ENCODE measurements at regions not wholly inside any gene's neighbourhood (a gene's known extent, or its start where the extent isn't known, plus 50 kb on each side); places are given as distances from the start of the nearest gene placed in this dataset.
"Not testable (repeated sequence)": the region's sequence is repeated elsewhere in the genome, so short reads cannot be mapped to it uniquely, and the experiment has no call there.

DNA sequence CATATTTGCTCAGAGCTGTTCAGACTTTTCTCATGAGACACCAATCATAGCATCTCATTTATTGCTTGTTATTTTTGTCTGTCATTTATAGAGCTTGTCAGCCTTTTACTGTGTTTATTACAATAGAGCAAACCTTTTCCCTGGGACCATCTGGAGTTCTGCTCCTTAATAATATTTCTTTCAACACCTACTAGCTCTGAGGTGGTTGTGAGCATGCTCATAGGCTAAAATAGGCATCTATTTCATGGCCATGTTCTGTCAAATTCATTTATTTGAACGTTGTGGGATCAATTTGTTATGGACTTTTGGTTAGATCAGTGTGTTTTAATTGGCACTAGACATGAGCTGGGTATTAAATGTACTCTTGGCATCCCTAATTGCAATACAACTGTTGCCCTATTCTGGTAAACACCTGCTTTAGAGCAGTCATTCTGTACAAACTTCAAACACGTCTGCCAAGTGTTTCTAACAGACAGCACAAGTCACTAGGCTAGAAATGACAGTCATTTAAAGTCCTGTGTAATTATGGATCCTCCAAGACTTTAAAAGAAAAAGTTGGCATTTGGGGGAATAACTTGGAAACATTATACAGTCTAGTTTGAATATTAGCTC, 766.3 kb downstream of the ZNF385D start:
- no peaks in the 10 kb centered on the region for H3K36me3 ChIP-seq
- H3K9me3 ChIP-seq (ENCODE audit: low read depth) = no peaks in the 10 kb centered on the region
- H3K27ac ChIP-seq = no peak overlapping the region
- no peak overlapping the region for H3K4me3 ChIP-seq
- no peak for DNase-seq (ENCODE audit: low read depth in 1 of 2, low spot score in 1 of 2)
- no peaks in the 10 kb centered on the region for H3K27me3 ChIP-seq
- TF ChIP-seq, protein P1, sequence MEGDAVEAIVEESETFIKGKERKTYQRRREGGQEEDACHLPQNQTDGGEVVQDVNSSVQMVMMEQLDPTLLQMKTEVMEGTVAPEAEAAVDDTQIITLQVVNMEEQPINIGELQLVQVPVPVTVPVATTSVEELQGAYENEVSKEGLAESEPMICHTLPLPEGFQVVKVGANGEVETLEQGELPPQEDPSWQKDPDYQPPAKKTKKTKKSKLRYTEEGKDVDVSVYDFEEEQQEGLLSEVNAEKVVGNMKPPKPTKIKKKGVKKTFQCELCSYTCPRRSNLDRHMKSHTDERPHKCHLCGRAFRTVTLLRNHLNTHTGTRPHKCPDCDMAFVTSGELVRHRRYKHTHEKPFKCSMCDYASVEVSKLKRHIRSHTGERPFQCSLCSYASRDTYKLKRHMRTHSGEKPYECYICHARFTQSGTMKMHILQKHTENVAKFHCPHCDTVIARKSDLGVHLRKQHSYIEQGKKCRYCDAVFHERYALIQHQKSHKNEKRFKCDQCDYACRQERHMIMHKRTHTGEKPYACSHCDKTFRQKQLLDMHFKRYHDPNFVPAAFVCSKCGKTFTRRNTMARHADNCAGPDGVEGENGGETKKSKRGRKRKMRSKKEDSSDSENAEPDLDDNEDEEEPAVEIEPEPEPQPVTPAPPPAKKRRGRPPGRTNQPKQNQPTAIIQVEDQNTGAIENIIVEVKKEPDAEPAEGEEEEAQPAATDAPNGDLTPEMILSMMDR (IDR thresholded peaks at IDR 0.05; ENCODE audit: low read depth, low read length) = no peak
- H3K4me1 ChIP-seq (ENCODE audit: low read depth) = no peaks in the 10 kb centered on the region

DNA sequence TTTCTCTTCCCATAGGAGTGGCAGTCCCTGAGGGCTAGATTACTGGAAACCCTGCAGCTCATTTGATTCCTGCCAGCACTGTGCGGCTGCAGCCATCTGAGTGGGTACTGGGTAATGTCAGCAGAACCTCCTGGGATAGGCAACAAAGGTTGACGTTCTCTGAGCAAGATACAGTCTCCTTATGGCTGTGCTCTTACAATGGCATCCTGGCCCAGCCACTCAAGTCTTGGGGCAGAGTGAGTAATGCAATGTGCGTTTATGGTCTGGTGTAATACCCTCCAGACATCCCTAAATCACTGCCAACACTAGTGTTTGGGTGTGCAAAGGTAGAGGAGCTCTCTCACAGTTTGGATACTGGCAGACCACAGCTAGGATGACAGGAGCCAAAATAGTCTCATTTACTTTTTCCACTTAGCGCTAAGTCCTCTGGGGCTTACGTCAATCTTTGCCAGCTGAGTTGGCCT, 775.8 kb downstream of the ZNF385D start:
- H3K36me3 ChIP-seq = no peaks in the 10 kb centered on the region
- no peak for DNase-seq (ENCODE audit: low read depth in 1 of 2, low spot score in 1 of 2)
- no peaks in the 10 kb centered on the region for H3K27me3 ChIP-seq
- no peaks in the 10 kb centered on the region for H3K9me3 ChIP-seq (ENCODE audit: low read depth)
- H3K27ac ChIP-seq = no peak overlapping the region
- H3K4me3 ChIP-seq = no peak overlapping the region
- H3K4me1 ChIP-seq (ENCODE audit: low read depth) = no peaks in the 10 kb centered on the region
- TF ChIP-seq, protein P1 (IDR thresholded peaks at IDR 0.05; ENCODE audit: low read depth, low read length) = no peak

DNA sequence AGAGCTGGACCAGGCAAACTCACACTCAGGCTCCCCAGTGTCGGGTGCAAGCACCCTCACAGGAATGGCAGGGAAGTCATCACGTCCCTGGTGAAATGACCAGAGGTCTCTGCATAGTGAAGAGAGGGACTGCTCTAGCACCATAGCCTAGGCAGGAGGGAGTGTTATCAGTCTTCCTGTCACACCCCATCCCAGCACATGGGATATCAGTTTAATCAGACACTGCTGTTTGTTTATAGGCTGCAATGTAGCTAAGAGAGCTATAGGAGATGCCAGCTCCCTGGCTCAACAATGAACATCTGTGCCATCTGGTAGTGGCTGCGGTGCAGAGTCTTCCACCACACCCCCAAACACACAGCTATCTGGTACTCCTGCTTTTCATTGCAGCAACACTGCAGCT, 776.6 kb downstream of the ZNF385D start:
- H3K4me3 ChIP-seq = no peak overlapping the region
- H3K36me3 ChIP-seq = no peaks in the 10 kb centered on the region
- no peaks in the 10 kb centered on the region for H3K27me3 ChIP-seq
- no peak overlapping the region for H3K27ac ChIP-seq
- H3K4me1 ChIP-seq (ENCODE audit: low read depth) = no peaks in the 10 kb centered on the region
- TF ChIP-seq, protein P1 (IDR thresholded peaks at IDR 0.05; ENCODE audit: low read depth, low read length) = no peak
- H3K9me3 ChIP-seq (ENCODE audit: low read depth) = no peaks in the 10 kb centered on the region
- no peak for DNase-seq (ENCODE audit: low read depth in 1 of 2, low spot score in 1 of 2)

DNA sequence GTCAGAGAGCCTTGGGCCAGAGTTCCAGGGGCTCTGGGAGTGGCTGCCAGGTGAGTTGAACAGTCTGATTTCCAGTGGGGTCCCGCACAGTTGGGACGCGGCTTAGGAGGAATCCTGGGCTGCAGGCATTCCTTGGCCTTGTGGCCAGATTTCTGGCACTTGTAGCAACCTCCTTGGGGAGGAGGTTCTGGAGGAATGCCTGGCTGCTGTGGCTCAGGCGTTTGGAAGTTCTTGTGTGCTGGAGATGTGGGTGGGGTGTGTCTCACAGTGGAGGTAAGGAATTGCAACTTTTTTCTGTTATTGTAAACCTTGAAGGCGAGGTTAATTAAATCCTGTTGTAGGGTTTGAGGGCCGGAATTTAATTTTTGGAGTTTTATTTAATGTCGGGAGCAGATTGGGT, 780.2 kb downstream of the ZNF385D start:
- H3K9me3 ChIP-seq (ENCODE audit: low read depth); H3K4me1 ChIP-seq (ENCODE audit: low read depth); H3K4me3 ChIP-seq; H3K27me3 ChIP-seq; H3K27ac ChIP-seq; DNase-seq (ENCODE audit: low read depth in 1 of 2, low spot score in 1 of 2); H3K36me3 ChIP-seq: not testable (repeated sequence)

DNA sequence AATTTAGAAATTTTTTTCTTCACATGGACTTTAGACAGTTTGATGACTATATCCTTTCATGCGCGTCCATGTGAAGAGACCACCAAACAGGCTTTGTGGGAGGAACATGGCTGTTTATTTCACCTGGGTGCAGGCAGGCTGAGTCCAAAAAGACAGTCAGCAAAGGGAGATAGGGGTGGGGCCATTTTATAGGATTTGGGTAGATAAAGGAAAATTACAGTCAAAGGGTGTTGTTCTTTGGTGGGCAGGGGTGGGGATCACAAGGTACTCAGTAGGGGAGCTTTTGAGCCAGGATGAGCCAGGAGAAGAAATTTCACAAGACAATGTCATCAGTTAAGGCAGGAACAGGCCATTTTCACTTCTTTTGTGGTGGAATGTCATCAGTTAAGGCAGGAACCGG, 781.5 kb upstream of the SGO1 start:
- DNase-seq (ENCODE audit: low read depth in 1 of 2, low spot score in 1 of 2); H3K36me3 ChIP-seq; H3K27me3 ChIP-seq; H3K9me3 ChIP-seq (ENCODE audit: low read depth); H3K27ac ChIP-seq; H3K4me1 ChIP-seq (ENCODE audit: low read depth); H3K4me3 ChIP-seq: not testable (repeated sequence)

DNA sequence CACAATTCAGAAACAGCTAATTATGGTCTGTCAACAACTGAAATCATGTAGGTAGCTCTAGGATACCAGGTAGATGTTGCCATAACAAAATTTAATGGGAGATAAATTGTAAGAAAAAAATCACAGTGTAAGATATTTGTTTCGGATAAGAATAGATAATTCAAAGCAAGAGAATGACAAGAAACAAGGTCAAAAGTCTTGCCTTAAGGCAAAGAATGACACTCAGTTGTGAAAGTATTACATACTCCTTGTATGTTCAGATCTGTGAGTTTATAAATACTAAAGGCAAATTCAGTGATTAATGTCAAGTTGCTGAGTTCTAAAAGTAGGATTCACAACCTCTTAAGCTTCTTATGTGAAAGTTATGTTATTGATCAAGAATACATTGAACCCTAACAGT, 772.2 kb upstream of the SGO1 start:
- Histone ChIP-seq H3K9me3 (ENCODE audit: low read depth) (no peaks in the 10 kb centered on the region), H3K4me3 (no peak overlapping the region), H3K27me3 (no peaks in the 10 kb centered on the region), H3K36me3 (no peaks in the 10 kb centered on the region), H3K27ac (no peak overlapping the region), H3K4me1 (ENCODE audit: low read depth) (no peaks in the 10 kb centered on the region)
- no peak for DNase-seq (ENCODE audit: low read depth in 1 of 2, low spot score in 1 of 2)
- TF ChIP-seq, protein P1 (IDR thresholded peaks at IDR 0.05; ENCODE audit: low read depth, low read length) = no peak

DNA sequence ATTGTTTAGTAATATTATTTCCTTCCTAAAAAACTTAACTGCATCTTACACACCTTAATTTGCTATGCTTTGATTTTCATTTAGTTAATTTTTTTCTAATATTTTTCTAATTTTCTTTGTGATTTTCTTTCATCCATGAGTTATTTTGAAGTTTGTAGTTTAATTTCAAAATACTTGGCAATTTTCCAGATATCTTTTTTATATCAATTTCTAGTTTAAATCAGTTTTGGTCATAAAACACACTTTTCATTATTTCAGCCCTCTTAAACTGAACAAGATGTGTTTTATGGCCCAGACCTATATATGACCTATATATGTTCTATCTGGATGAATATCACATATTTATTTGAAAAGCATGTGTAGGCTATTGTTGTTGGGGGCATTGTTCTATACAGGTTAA, 759.9 kb upstream of the SGO1 start:
- Histone ChIP-seq H3K9me3 (ENCODE audit: low read depth) (no peaks in the 10 kb centered on the region), H3K4me3 (no peak overlapping the region), H3K36me3 (no peaks in the 10 kb centered on the region), H3K4me1 (ENCODE audit: low read depth) (no peaks in the 10 kb centered on the region), H3K27me3 (no peaks in the 10 kb centered on the region), H3K27ac (no peak overlapping the region)
- TF ChIP-seq, protein P1 (IDR thresholded peaks at IDR 0.05; ENCODE audit: low read depth, low read length) = no peak
- no peak for DNase-seq (ENCODE audit: low read depth in 1 of 2, low spot score in 1 of 2)
